Upper lobe of left lung (tissue), 6 donors: ENCODE measurements at regions not wholly inside any gene's neighbourhood (a gene's known extent, or its start where the extent isn't known, plus 50 kb on each side); places are given as distances from the start of the nearest gene placed in this dataset.
A peak's percentile ranks its signal among the peaks of the same experiment; 100 is the strongest.

Experiments
- ATAC-seq, 2 donors: fragments of 200-7000 bp; cut with Tn5 transposase; one replicate each; pipeline ENCODE4 v1.9.1; 2022; ENCODE audit warnings: mild to moderate bottlenecking in 2 of 2, moderate library complexity in 2 of 2; ENCODE audit not compliant: low FRiP score in 2 of 2
- DNase-seq, 2 donors: peaks; one replicate each; pipeline ENCODE4 v3.0.0-alpha.2; 2019 to 2020
- H3K27ac ChIP-seq, 4 donors: fragments of 200-600 bp; sonication (generic); one replicate each; pipeline ENCODE4 v1.5.1; 2016 to 2019
- H3K27me3 ChIP-seq, 4 donors: fragments of 200-600 bp; sonication (generic); one replicate each; pipeline ENCODE4 v1.5.1; 2017 to 2019
- H3K36me3 ChIP-seq, 4 donors: fragments of 200-600 bp; sonication (generic); one replicate each; pipeline ENCODE4 v1.5.1; 2016 to 2019
- H3K4me1 ChIP-seq, 4 donors: fragments of 200-600 bp; sonication (generic); one replicate each; pipeline ENCODE4 v1.5.1; 2018 to 2019
- H3K4me3 ChIP-seq, 4 donors: fragments of 200-600 bp; sonication (generic); one replicate each; pipeline ENCODE4 v1.5.1; 2017 to 2019; ENCODE audit warnings: mild to moderate bottlenecking in 2 of 4, moderate library complexity in 1 of 4
- H3K9me3 ChIP-seq, 4 donors: fragments of 200-600 bp; sonication (generic); one replicate each; pipeline ENCODE4 v1.5.1; 2018 to 2019
- CTCF ChIP-seq, 6 experiments: fragments of 450-650 bp in 4 of 6; fragments of 200-600 bp in 2 of 6; sonication (generic) in 2 of 6; IDR thresholded peaks; one replicate each; pipeline ENCODE4 v1.5.1; 2016 to 2019; ENCODE audit warnings: antibody characterized with exemption in 6 of 6
- EP300 ChIP-seq, 4 donors: sonication (generic); formaldehyde crosslinking; IDR thresholded peaks; one replicate each; pipeline ENCODE4 v1.5.1; 2017; ENCODE audit warnings: antibody characterized with exemption in 4 of 4, control low read depth in 2 of 4
- POLR2A ChIP-seq, 4 donors: fragments of 450-650 bp; IDR thresholded peaks; one replicate each; pipeline ENCODE4 v1.5.1; 2016 to 2017; ENCODE audit warnings: antibody characterized with exemption in 4 of 4, mild to moderate bottlenecking in 2 of 4
- POLR2AphosphoS5 ChIP-seq, 2 donors: sonication (generic); formaldehyde crosslinking; IDR thresholded peaks; one replicate each; pipeline ENCODE4 v1.5.1; 2017; ENCODE audit warnings: antibody characterized with exemption in 2 of 2
- WGBS, 2 donors: methylation state at CpG; one replicate each; pipeline ENCODE4 v1.1.5; 2017 to 2018; 5-methylcytosine and 5-hydroxymethylcytosine counted together
- donor health status: DM: no; HTN: no; CAD: no; lungs with moderate emphysema.
- donor health status: DM: no; HTN: yes; CAD: no; lungs with severe emphysema.

- no peak overlapping the region for H3K27ac ChIP-seq
- peak in 1 of 2 donors; percentile 17 for ATAC-seq
Measured at GRCh38 chr10:118873091-118873737, 118.4 kb upstream of the CACUL1 start.

GRCh38 chr10:118873738-118874105, 119.0 kb upstream of the CACUL1 start:
- TF ChIP-seq POLR2AphosphoS5 (IDR thresholded peaks at IDR 0.05) (no peak), EP300 (IDR thresholded peaks at IDR 0.05) (no peak), POLR2A (IDR thresholded peaks at IDR 0.05) (no peak), CTCF (IDR thresholded peaks at IDR 0.05) (no peak)
- Histone ChIP-seq H3K4me3 (no peak overlapping the region), H3K27ac (no peak overlapping the region), H3K27me3 (no peaks in the 10 kb centered on the region), H3K36me3 (no peaks in the 10 kb centered on the region), H3K4me1 (peaks cover 15 to 26% (median 17%) of the 10 kb centered on the region in 4 donors), H3K9me3 (no peaks in the 10 kb centered on the region)
- no peak for ATAC-seq
- no peak for DNase-seq
- WGBS, 2 donors, result 61 to 74% methylated on average over 2 of the region's 2 CpGs

More at GRCh38 chr10:118873091-118873737, 118.4 kb upstream of the CACUL1 start:
- Histone ChIP-seq H3K9me3 (no peaks in the 10 kb centered on the region), H3K36me3 (no peaks in the 10 kb centered on the region), H3K4me3 (no peak overlapping the region), H3K27me3 (no peaks in the 10 kb centered on the region), H3K4me1 (peaks cover 15 to 26% (median 17%) of the 10 kb centered on the region in 4 donors)
- TF ChIP-seq CTCF (IDR thresholded peaks at IDR 0.05) (no peak), POLR2A (IDR thresholded peaks at IDR 0.05) (no peak)
- 29 to 32% methylated on average over 4 of the region's 4 CpGs for WGBS, 2 donors
- no peak for DNase-seq

GRCh38 chr10:118874171-118874570, 119.4 kb upstream of the CACUL1 start:
- no peak for TF ChIP-seq CTCF (IDR thresholded peaks at IDR 0.05)
- no peak for TF ChIP-seq POLR2AphosphoS5 (IDR thresholded peaks at IDR 0.05)
- no peak for TF ChIP-seq POLR2A (IDR thresholded peaks at IDR 0.05)
- TF ChIP-seq EP300 (IDR thresholded peaks at IDR 0.05), result no peak
- DNase-seq (no peak), ATAC-seq (no peak)
- 54% methylated on average over 2 of the region's 2 CpGs for WGBS, 2 donors
- Histone ChIP-seq H3K36me3 (no peaks in the 10 kb centered on the region), H3K27me3 (no peaks in the 10 kb centered on the region), H3K9me3 (no peaks in the 10 kb centered on the region), H3K27ac (no peak overlapping the region), H3K4me3 (no peak overlapping the region), H3K4me1 (peaks cover 15 to 26% (median 17%) of the 10 kb centered on the region in 4 donors)

GRCh38 chr10:118875087-118875486, 120.3 kb upstream of the CACUL1 start:
- H3K9me3 ChIP-seq, result no peaks in the 10 kb centered on the region
- no peak overlapping the region for H3K27ac ChIP-seq
- no peaks in the 10 kb centered on the region for H3K36me3 ChIP-seq
- DNase-seq (no peak), ATAC-seq (no peak)
- WGBS, 2 donors, result 73 to 75% methylated on average over 1 of the region's 1 CpG
- H3K4me3 ChIP-seq, result no peak overlapping the region
- TF ChIP-seq CTCF (IDR thresholded peaks at IDR 0.05) (no peak), POLR2AphosphoS5 (IDR thresholded peaks at IDR 0.05) (no peak), POLR2A (IDR thresholded peaks at IDR 0.05) (no peak), EP300 (IDR thresholded peaks at IDR 0.05) (no peak)
- no peaks in the 10 kb centered on the region for H3K27me3 ChIP-seq
- H3K4me1 ChIP-seq, result peaks cover 14 to 26% (median 17%) of the 10 kb centered on the region in 4 donors

- Histone ChIP-seq H3K4me1 (no peaks in the 10 kb centered on the region), H3K4me3 (no peak overlapping the region), H3K36me3 (no peaks in the 10 kb centered on the region), H3K27me3 (no peaks in the 10 kb centered on the region), H3K9me3 (no peaks in the 10 kb centered on the region), H3K27ac (no peak overlapping the region)
- no peak for ATAC-seq
- WGBS, 2 donors, result 92 to 96% methylated on average over 2 of the region's 2 CpGs
- TF ChIP-seq EP300 (IDR thresholded peaks at IDR 0.05), result no peak
- TF ChIP-seq POLR2AphosphoS5 (IDR thresholded peaks at IDR 0.05), result no peak
- TF ChIP-seq POLR2A (IDR thresholded peaks at IDR 0.05), result no peak
- TF ChIP-seq CTCF (IDR thresholded peaks at IDR 0.05), result no peak
- DNase-seq, result no peak
Measured at GRCh38 chr10:118882741-118883140, 128.0 kb upstream of the CACUL1 start.
